ENCODE measurements at regions not wholly inside any gene's neighbourhood (a gene's known extent, or its start where the extent isn't known, plus 50 kb on each side); places are given as distances from the start of the nearest gene placed in this dataset.

GRCh38 chr1:34319218-34319617, 142.5 kb downstream of the C1orf94 start (continued):
- TF ChIP-seq, protein P1, sequence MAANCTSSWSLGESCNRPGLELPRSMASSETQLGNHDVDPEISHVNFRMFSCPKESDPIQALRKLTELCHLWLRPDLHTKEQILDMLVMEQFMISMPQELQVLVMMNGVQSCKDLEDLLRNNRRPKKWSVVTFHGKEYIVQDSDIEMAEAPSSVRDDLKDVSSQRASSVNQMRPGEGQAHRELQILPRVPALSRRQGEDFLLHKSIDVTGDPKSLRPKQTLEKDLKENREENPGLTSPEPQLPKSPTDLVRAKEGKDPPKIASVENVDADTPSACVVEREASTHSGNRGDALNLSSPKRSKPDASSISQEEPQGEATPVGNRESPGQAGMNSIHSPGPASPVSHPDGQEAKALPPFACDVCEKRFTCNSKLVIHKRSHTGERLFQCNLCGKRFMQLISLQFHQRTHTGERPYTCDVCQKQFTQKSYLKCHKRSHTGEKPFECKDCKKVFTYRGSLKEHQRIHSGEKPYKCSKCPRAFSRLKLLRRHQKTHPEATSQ (tag by site-specific recombination; IDR thresholded peaks at IDR 0.05): no peak
- TF ChIP-seq ZNF121 (tag by site-specific recombination; IDR thresholded peaks at IDR 0.05): no peak
- no peak for TF ChIP-seq KLF10 (tag by site-specific recombination; IDR thresholded peaks at IDR 0.05)
- no peak for TF ChIP-seq ZNF558 (tag by site-specific recombination; IDR thresholded peaks at IDR 0.05)
- no peak for TF ChIP-seq ZNF274 (IDR thresholded peaks at IDR 0.05; ENCODE audit: low read length)
- TF ChIP-seq ZNF274 (tag by site-specific recombination; IDR thresholded peaks at IDR 0.05; ENCODE audit: borderline replicate concordance): no peak
- TF ChIP-seq ZNF701 (tag by site-specific recombination; IDR thresholded peaks at IDR 0.05): no peak
- no peak for TF ChIP-seq FEZF1 (tag by site-specific recombination; IDR thresholded peaks at IDR 0.05)
- TF ChIP-seq IKZF3 (tag by site-specific recombination; IDR thresholded peaks at IDR 0.05): no peak

DNA sequence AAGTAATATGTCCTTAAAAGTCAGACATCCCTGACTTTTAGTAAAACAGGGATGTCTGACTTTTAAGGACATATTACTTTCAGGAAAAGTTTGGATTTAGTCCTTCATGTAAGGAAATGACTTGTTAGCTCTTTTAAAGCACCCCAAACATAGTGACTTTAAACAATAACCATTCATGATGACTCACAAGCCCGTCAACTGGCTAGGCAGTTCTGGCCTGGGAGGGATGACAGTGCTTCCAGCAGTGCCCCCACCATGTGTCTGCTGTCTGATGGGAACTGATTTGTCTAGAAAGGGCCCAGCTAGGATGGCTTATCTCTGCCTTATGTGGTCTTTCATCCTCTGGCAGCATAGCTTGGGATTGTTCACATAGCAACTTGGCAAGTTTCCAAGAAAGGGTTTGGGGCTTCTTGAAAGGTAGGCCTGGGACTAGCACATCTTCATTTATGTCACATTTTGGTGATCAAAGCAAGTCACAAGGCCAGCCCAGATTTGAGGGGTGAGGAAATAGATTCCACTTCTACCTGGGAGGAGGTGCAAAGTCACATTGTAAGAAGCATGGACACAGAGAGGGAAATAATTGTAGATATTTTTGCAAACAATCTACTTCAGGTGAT, 143.5 kb downstream of the C1orf94 start:
- CTCF ChIA-PET: interaction anchor here (0.8 kb wide), 2 partner anchors 278 to 365 kb away, joined by 3 read pairs; no protein-coding TSS in a partner anchor

More for the DNA sequence above, 143.5 kb downstream of the C1orf94 start:
- POLR2A ChIA-PET: no interaction called here
- TF ChIP-seq ZNF175 (tag by site-specific recombination; IDR thresholded peaks at IDR 0.05) (no peak), ZNF433 (tag by site-specific recombination; IDR thresholded peaks at IDR 0.05; ENCODE audit: low read depth) (no peak), ZNF157 (tag by site-specific recombination; IDR thresholded peaks at IDR 0.05) (no peak), ZNF426 (tag by site-specific recombination; IDR thresholded peaks at IDR 0.05) (no peak), ZNF785 (tag by site-specific recombination; IDR thresholded peaks at IDR 0.05) (no peak), ZNF391 (tag by site-specific recombination; IDR thresholded peaks at IDR 0.05; ENCODE audit: borderline replicate concordance, low read depth) (no peak), IKZF3 (tag by site-specific recombination; IDR thresholded peaks at IDR 0.05) (no peak), KLF10 (tag by site-specific recombination; IDR thresholded peaks at IDR 0.05) (no peak), ZBTB26 (tag by site-specific recombination; optimal IDR thresholded peaks at IDR 0.05) (no peak), ZNF302 (tag by site-specific recombination; IDR thresholded peaks at IDR 0.05; ENCODE audit: low read depth) (no peak), ZNF404 (tag by site-specific recombination; IDR thresholded peaks at IDR 0.05) (no peak), ZBTB20 (tag by site-specific recombination; IDR thresholded peaks at IDR 0.05) (no peak), ZNF140 (tag by site-specific recombination; IDR thresholded peaks at IDR 0.05) (no peak), KLF16 (tag by site-specific recombination; IDR thresholded peaks at IDR 0.05) (no peak), ZNF214 (tag by site-specific recombination; IDR thresholded peaks at IDR 0.05; ENCODE audit: borderline replicate concordance) (no peak)
- TF ChIP-seq, protein P2, sequence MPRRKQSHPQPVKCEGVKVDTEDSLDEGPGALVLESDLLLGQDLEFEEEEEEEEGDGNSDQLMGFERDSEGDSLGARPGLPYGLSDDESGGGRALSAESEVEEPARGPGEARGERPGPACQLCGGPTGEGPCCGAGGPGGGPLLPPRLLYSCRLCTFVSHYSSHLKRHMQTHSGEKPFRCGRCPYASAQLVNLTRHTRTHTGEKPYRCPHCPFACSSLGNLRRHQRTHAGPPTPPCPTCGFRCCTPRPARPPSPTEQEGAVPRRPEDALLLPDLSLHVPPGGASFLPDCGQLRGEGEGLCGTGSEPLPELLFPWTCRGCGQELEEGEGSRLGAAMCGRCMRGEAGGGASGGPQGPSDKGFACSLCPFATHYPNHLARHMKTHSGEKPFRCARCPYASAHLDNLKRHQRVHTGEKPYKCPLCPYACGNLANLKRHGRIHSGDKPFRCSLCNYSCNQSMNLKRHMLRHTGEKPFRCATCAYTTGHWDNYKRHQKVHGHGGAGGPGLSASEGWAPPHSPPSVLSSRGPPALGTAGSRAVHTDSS (tag by site-specific recombination; IDR thresholded peaks at IDR 0.05): no peak
- TF ChIP-seq, protein P3, sequence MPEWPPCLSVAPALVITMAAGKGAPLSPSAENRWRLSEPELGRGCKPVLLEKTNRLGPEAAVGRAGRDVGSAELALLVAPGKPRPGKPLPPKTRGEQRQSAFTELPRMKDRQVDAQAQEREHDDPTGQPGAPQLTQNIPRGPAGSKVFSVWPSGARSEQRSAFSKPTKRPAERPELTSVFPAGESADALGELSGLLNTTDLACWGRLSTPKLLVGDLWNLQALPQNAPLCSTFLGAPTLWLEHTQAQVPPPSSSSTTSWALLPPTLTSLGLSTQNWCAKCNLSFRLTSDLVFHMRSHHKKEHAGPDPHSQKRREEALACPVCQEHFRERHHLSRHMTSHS (tag by site-specific recombination; IDR thresholded peaks at IDR 0.05): no peak
- TF ChIP-seq, protein P1 (tag by site-specific recombination; IDR thresholded peaks at IDR 0.05): no peak
- TF ChIP-seq, protein P4, sequence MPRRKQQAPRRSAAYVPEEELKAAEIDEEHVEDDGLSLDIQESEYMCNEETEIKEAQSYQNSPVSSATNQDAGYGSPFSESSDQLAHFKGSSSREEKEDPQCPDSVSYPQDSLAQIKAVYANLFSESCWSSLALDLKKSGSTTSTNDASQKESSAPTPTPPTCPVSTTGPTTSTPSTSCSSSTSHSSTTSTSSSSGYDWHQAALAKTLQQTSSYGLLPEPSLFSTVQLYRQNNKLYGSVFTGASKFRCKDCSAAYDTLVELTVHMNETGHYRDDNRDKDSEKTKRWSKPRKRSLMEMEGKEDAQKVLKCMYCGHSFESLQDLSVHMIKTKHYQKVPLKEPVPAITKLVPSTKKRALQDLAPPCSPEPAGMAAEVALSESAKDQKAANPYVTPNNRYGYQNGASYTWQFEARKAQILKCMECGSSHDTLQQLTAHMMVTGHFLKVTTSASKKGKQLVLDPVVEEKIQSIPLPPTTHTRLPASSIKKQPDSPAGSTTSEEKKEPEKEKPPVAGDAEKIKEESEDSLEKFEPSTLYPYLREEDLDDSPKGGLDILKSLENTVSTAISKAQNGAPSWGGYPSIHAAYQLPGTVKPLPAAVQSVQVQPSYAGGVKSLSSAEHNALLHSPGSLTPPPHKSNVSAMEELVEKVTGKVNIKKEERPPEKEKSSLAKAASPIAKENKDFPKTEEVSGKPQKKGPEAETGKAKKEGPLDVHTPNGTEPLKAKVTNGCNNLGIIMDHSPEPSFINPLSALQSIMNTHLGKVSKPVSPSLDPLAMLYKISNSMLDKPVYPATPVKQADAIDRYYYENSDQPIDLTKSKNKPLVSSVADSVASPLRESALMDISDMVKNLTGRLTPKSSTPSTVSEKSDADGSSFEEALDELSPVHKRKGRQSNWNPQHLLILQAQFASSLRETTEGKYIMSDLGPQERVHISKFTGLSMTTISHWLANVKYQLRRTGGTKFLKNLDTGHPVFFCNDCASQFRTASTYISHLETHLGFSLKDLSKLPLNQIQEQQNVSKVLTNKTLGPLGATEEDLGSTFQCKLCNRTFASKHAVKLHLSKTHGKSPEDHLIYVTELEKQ (tag by site-specific recombination; IDR thresholded peaks at IDR 0.05; ENCODE audit: borderline replicate concordance): no peak
- Histone ChIP-seq H3K36me3 (ENCODE audit: control insufficient read depth in 2 of 2, insufficient read depth in 1 of 2, low read length in 2 of 2) (no peaks in the 10 kb centered on the region), H3K27ac (ENCODE audit: extremely low read depth, low read depth, low read length) (no peak overlapping the region), H3K4me1 (ENCODE audit: control insufficient read depth, insufficient read depth, low read length) (no peaks in the 10 kb centered on the region), H3K4me3 (ENCODE audit: low read depth, low read length) (no peak overlapping the region), H3K9me3 (ENCODE audit: control insufficient read depth, insufficient read depth, low read depth, low read length) (no peaks in the 10 kb centered on the region)
